ENCODE measurements at regions not wholly inside any gene's neighbourhood (a gene's known extent, or its start where the extent isn't known, plus 50 kb on each side); places are given as distances from the start of the nearest gene placed in this dataset.

DNA sequence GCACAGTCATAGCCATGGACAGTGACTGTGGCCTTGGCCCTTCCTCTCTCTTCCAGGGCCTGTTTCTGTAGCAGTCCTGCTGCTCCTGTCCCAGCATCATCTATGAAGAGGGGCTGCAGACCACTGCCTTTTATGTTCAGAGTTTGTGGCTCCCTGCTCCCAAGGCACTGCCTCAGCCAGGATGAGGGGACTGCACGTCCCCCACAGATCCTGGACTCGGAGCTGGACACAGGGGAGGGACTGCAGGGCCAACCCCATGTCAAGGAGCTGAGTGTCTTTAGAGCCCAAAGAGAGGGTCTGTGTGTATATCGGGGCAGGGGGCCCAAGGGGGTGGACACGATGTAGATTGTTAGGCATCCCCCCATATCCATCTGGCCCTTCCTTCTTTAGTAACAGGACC lies 60.6 kb upstream of the DIO3 start:
- no peak for DNase-seq (ENCODE audit: low read depth, low spot score)

DNA sequence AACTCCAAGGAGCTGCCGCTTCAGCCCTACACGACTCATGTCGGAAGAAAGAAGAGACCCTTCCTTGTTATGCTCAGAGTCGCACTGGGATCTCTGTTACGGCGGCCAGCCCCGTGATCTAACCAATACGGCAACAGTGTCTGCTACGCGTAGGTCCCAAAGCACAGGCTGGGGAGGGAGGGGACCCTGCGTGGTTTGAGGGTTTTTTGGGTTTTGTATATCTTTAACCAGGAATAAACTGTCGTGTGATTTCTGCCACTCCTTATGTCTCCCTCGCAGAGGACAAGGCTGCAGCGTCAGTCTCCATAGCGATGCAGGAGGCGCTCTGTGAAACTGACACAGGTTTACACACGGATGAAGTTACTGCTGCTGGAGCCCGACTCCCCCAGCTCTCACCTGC lies 60.0 kb upstream of the DIO3 start:
- no peak for DNase-seq (ENCODE audit: low read depth, low spot score)

DNA sequence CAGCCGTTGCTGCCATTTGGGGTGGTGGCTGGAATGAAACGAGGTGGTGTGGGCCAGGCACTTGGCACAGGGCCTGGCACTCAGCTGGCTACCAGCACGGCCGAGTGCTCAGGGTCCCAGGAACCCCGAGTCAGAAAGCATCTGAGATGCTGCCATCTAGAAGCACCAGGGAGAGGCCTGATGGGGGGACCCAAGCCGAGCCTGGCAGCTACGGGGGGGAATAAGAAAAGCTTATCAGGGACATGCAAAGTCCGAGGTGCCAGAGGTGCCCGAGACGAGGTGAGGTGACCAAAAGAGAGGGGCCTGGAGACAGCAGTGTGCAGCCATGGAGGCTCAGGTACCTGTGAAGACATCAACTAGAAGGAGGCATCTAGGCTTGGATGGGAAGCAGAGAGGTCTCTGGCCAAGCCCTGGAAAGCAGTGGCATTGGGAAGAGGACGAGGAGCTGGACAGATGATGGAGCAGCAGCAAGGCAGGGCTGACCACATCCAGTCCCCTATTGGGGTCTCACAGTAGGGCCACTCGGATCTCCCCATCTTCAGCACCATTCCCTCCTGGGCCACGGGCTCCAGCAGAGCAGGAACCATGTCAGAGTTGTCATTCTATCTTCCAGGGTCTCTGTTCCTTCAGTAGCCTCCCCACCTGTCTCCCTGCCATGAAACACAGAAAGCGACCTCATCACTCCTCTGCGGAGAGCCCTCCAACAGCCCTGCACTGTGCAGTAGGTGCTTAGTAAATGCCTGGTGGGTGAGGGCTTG lies 59.3 kb upstream of the DIO3 start:
- no peak for DNase-seq (ENCODE audit: low read depth, low spot score)

DNA sequence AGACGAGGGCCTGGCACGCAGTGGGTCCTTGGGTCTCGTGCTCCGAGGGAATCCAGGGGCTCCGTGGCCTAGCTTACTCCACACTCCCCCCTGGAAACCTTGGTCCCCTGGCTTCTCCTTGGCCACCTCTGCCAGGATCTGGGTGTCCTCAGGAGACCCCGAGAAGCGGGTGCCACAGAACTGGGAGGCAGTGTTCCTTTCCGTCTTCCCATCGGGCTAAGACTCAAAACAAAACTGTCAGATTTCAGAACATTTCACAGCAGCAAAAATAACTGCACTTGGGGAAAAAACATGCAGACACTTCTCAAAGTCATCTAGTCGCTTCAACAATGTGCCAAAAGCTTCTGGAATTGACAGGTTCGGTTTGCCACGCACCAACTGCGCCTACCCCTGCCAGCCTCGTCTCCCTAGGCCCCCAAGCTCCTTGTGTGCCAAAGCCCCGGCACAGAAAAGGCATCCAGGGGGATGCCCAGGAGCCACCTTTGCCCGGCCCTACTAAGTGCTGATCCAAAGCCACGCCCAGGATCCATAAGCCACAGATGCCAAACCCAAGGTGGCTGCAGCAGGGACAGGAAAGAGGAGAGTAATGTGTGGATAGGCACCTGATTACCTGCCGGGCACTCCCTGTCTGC lies 58.4 kb upstream of the DIO3 start:
- no peak for DNase-seq (ENCODE audit: low read depth, low spot score)

DNA sequence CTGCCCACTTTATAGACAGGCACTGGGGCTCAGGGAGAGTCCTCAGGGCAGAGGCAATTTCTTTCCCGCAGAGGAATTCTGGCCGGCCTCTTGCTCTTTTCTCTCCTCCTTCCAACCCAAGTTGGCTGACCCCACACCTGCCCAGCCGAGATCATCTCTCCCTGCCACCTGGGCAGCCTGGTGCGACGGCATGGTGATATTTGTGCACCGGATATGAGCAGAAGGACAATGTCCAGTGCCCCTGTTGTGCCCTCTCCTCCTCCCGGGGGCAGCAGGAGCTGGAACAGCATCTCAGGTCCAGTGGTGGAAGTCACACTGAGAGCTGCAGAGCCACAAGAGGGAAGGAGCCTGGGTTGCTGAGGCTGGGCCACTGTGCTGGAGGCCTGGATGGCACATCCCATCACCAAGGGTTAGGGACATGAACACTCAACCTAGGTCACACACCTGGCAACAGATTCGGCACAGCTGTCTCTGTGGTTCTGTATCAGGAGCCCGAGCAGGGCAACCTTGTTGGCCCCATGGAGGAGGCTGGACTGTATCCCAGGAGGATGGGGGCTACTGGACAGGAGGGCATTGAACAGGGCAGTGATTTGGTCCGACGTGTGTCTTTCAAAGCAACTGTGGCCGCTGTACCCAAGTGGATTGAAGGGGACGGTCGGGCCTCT lies 57.7 kb upstream of the DIO3 start:
- no peak for DNase-seq (ENCODE audit: low read depth, low spot score)

DNA sequence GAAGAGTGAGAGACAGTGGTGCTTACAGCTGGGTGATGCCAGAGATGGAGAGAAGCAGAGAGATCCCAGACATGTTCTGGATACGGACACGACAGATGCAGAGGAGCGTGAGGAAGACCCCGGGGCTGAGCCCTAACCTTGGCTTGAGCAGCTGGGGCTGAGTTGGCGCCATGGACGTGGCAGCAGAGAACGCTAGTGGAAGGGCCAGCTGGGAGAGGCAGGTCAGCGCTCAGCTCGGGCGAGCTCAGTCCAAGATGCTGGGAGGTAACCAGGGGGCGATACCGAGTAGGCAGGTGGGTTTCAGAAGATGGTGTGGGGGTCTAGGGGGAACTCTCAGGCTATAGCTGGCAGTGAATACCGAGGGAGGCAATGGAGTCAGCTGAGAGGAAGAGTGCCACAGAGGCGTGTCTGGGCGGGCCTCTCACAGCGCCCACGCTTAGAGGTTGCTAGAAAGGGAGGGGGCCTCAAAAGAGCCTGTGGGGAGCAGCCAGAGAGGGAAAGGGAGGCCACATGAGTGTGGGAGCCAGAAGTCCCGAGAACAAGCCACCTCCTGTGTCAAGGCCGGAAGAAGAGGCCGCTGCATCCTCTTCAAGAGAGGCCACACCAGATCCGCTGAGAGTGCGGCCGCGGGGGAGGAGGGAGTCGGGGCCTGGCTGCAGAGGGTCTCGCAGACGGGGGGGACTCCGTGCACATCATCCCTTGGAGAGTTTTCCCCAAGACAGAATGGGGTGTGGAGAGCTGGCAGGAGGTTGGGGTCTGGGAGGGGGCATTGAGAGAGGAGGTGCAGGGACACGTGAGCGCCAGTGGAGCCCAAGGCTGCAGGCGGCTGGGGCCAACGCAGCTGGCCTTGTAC lies 57.0 kb upstream of the DIO3 start:
- no peak for DNase-seq (ENCODE audit: low read depth, low spot score)

DNA sequence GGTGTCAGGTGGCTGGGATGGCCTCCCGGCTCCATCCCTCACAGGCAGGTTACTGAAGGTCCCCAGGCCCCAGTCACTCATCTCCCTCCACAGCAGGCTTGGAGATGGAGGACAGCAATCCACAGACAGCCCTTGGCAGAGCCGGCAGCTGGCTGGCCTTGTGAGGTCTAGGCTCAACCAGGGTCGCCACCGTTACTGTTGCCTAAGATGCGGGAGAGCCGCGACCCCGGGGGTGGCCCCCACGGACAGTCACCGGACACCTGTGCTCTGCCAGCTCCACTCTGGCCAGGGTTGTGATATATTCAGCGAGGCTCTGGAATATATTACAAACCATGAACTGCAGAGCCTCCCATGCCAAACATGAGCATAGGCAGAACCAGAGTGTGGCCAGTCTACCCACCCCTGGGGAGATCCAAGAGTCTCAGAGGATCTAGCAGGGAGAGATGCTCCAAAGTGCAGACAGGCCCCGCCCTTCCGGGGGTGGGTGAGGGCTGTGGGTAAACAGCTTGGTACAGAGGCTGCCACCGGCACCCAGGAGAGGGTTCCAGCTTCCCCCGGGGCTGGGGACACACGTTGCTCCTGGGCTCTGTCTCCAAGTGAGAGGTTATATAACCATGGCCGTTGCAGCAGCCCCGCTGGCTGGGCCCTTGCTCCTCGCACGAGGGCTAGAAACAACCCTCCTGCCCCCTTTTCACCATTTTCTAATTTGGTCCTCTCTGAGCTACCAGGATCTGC lies 55.9 kb upstream of the DIO3 start:
- DNase-seq (ENCODE audit: low read depth, low spot score) = no peak

DNA sequence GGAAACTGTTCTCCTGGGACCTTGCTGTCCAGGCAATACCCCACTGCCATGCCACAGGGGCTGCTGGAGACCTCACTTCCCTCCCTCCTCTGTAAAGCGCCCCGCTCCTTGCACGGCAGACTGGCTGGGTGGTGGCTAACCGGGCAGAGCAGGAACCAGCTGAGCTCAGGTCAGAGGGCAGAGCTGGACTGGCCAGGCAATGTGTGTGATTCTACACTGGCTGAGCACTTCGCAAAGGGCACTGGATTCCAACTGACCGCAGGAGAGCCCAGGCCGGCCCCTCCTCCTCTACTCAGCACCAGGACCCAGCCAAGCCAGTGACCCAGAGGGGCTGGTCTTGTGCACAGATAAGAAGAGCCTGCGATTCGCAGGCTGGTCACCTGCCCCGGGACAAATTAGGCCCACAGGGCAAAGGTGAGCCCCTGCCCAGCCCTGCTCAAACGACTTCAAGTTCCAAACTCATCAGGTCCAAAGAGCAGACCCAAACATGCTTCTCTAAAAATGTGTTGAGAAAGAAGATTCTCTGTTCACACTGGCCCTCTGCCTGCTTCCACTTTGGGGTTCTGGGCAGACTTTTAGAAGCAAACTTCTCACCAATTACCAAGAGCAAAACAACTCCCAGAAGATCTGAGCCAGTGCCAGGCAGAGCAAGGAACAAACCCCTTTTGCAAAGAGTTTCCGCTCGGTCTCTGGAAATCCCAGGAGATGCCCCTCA lies 54.9 kb upstream of the DIO3 start:
- DNase-seq (ENCODE audit: low read depth, low spot score) = no peak

DNA sequence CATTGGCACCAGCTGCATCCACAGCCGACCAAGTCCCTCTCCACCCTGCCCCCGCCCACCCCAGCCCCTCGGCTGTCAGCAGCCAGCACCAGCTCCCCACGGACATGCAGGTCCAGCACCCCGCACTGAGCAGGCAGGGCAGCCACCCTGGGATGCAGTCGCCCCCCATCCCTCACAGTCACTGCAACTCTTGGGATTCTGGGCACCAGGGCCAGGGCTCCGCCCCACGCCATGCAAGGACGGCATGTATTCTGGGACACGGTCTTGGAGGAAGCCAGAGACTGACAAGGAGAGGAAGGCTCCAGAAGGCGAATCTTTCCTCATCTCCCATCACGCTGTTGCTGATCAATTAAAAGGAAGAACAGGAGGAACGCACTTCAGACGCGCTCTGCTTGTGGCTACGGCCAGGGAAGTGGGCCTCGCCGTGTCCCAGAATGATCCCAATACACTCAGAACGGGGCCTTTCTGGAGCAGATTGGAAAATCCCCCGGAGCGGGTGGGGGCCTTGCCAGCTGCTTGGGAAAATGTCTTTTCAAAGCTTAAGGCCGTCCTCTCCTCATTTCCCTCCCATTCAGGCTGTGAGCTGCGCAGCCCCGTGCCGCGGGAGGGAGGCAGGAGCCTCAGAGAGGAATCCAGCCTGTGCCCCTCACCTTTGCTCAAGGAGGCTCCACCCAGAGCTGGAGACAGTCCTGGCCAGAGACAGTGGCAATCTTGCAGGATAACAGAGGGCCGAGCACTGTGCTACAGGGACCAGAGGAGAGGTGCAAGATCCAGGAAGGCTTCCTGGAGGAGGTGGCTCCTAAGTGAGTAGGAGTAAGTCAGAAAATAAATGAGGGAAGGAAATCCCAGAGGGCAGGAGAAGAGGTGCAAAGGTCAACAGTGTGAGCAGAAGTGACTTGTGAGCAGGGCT lies 54.1 kb upstream of the DIO3 start:
- DNase-seq (ENCODE audit: low read depth, low spot score) = no peak

DNA sequence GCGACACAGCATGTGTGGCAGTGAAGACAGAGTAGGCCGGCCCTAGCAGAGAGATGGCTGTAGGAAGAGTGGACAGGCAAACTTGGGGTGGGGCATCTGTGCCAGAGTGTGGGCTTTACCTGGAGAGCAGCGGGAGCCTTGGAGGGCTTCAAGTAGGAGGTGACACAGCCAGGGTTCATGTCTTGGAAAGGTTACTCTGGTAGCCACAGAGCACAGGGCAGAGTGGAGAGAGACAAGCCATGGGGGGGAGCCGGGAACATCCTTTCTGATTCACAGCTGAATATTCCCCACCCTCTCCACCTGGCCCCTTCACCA lies 53.5 kb upstream of the DIO3 start:
- DNase-seq (ENCODE audit: low read depth, low spot score) = no peak

DNA sequence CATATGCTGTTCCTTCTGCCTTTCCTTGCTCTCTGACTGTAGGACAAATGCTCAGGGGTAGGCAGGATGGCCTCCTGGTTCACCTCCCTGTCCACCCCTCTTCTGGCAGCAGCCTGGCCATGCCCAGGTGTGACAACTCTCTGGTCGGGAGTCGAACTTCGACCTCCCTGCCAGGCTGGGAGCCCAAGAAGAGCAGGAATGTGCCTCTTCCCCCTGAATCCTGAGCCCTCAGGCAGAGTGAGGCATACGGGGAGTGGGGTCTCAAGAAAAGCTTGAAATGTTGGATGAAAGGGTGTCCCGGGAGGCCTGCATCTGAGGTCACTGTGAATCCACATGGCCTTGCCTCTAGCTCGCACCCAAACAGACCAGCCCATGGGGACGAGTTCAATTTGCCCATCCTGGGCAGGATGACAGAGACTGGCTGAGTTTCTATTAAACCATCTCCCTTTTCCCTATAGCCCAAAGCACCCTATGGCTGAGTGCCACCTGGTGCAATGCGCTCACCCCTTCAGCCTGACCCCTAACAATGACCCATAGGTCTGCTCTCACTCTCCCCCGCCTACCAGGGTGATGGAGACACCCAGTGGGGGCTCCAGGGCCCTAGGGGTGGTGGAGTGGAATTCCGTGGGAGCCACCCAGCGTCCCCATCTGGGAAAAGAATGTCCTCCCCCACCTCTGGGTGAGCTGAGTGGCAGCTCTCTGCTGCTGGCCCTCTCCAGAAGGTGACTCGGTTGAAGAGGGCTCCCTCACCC lies 52.9 kb upstream of the DIO3 start:
- no peak for DNase-seq (ENCODE audit: low read depth, low spot score)

DNA sequence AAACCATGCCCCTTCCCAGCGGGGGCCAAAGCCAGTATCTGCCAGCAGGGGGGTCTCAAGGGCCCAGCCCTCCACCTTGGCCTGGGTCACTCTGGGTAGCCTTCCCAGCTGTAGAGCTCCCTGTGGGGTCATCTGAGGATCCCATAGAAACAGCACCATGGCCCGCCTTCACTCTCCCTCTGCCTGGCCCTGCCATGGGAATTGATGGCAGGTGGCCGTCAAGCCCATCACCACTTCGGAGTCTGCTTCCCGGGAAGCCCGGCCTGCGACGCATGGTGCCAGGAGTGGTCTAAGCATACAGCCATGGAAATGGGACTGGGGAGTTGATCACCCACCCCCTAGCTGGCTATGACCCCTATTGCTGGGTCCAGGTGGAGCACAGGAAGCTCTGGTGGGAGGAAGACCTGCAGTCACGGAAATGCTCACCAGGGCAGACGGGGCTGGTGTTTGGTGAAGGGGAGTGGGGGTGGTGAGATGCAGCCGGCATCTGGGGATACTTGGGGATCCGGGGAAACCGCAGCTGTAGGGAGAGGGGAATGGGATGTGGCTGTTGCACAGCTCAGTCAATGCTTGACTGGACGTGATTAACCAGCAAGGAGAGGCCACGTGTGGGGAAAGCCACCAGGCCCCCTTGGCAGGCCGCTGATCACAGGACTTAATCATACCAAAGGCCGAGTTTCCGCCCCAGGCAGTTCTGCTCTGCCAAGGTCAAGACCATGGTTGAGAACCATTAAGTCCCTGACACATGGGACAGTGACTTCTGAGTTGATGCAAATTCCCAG lies 52.2 kb upstream of the DIO3 start:
- no peak for DNase-seq (ENCODE audit: low read depth, low spot score)

DNA sequence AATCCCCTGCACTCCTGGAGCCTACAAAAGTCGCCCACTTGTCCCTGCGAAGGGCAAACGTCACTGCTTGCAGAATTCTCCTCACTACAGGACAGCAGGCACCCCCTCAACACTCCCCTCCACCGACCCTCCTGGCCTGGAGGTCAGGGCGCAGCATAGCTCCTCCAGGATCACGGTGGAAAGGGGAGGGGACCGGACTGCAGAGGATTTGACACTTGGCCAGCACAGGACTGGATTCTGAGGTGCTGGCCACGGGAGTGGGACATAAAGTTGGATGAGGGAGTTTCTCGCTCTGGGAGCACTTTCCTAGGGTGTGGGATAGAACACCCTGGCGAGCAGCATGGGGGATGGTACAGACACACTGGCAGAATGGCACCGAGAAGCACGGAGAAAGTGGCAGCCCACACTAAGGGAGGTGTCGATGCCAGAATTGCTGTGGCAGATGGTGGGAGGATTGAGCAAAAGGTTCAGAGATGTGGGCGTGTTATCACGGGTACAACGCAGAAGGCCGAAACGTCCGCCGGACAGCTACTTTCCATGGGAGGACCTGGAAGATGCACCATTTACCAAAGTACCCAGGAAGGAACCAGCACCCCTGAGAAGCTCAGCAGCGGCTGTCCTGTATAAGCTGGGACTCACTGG lies 51.4 kb upstream of the DIO3 start:
- DNase-seq (ENCODE audit: low read depth, low spot score) = no peak

DNA sequence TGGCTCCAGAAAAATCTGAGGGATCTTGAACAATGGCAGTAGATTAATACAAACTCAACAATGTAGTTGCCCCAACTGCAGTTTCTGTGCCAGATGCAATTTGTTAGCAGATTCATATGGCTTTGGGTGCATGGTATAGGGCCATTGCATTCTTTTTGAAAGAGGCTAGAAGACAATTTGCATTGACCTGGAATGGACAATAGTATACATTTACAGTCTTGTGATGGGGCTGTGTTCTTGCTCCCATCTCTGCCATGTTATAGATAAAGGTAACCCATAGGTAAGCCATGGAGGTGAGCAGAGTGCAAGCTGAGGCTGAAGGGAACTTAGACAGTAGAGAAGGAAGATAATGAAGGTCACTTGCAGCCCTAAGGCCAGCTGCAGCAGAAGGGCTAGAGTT lies 50.1 kb upstream of the DIO3 start:
- no peak for DNase-seq (ENCODE audit: low read depth, low spot score)
